OCI-LY7 (cell line): ENCODE measurements at regions not wholly inside any gene's neighbourhood (a gene's known extent, or its start where the extent isn't known, plus 50 kb on each side); places are given as distances from the start of the nearest gene placed in this dataset.

Experiments
- EZH2phosphoT487 ChIP-seq: fragments of 200-600 bp; sonication (generic); IDR thresholded peaks from 2 replicates; pipeline ENCODE4 v1.6.1; 2018; ENCODE audit warnings: low read depth, borderline replicate concordance, mild to moderate bottlenecking, mixed run types, antibody characterized with exemption, low read length, moderate library complexity, mixed read lengths
- TF ChIP-seq, protein P1 (sequence below): fragments of 200-600 bp; sonication (generic); conservative IDR thresholded peaks from 2 replicates; pipeline ENCODE4 v1.5.1; 2014; ENCODE audit warnings: mild to moderate bottlenecking, antibody characterized with exemption, low read length, moderate library complexity, mixed read lengths

DNA sequence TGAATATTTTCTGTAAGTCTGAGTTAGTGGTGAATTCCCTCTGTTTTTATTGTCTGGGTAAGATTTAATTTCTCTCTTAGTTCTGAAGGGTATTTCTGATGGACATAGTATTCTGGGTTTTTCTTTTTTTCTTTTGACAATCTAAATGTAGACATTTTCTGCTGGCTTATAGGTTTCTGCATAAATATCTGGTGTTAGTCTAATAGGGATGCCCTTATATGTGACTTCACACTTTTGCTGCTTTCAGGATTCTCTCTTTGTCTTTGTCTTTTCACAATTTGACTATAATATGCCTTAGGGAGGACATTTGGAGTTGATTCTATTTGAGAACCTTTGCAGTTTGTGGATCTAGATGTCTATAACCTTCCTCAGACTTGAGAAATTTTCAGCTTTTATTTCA lies 667.2 kb downstream of the EPHA7 start:
- TF ChIP-seq, protein P1, sequence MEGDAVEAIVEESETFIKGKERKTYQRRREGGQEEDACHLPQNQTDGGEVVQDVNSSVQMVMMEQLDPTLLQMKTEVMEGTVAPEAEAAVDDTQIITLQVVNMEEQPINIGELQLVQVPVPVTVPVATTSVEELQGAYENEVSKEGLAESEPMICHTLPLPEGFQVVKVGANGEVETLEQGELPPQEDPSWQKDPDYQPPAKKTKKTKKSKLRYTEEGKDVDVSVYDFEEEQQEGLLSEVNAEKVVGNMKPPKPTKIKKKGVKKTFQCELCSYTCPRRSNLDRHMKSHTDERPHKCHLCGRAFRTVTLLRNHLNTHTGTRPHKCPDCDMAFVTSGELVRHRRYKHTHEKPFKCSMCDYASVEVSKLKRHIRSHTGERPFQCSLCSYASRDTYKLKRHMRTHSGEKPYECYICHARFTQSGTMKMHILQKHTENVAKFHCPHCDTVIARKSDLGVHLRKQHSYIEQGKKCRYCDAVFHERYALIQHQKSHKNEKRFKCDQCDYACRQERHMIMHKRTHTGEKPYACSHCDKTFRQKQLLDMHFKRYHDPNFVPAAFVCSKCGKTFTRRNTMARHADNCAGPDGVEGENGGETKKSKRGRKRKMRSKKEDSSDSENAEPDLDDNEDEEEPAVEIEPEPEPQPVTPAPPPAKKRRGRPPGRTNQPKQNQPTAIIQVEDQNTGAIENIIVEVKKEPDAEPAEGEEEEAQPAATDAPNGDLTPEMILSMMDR, result no peak
- no peak for TF ChIP-seq EZH2phosphoT487
